Mucosa of gallbladder (tissue), 1 donor: ENCODE measurements at regions not wholly inside any gene's neighbourhood (a gene's known extent, or its start where the extent isn't known, plus 50 kb on each side); places are given as distances from the start of the nearest gene placed in this dataset.

ENCODE experiments used
- DNase-seq: peaks from one replicate; pipeline ENCODE4 v3.0.0-alpha.2; 2020; ENCODE audit warnings: low spot score
- donor health status: DM: no; HTN: no; CAD: no.

- no peak for DNase-seq
These were observed 907.5 kb downstream of the ZPLD1 start for GRCh38 chr3:103342205-103342731.

- DNase-seq, result no peak
These were observed 914.9 kb downstream of the ZPLD1 start for GRCh38 chr3:103349760-103350159.

GRCh38 chr3:103365467-103365866 lies 930.7 kb downstream of the ZPLD1 start:
- DNase-seq, result no peak

GRCh38 chr3:103367481-103367880 lies 932.7 kb downstream of the ZPLD1 start:
- no peak for DNase-seq

GRCh38 chr3:103371411-103371810 lies 936.6 kb downstream of the ZPLD1 start:
- DNase-seq, result no peak

- no peak for DNase-seq
These were observed 937.2 kb downstream of the ZPLD1 start for GRCh38 chr3:103372031-103372430.

GRCh38 chr3:103380391-103380790 lies 945.6 kb downstream of the ZPLD1 start:
- no peak for DNase-seq

GRCh38 chr3:103381296-103382079 lies 946.7 kb downstream of the ZPLD1 start:
- DNase-seq, result no peak

GRCh38 chr3:103385961-103386656 lies 951.3 kb downstream of the ZPLD1 start:
- no peak for DNase-seq

GRCh38 chr3:103388214-103388613 lies 953.4 kb downstream of the ZPLD1 start:
- DNase-seq, result no peak

- DNase-seq, result no peak
These were observed 954.5 kb downstream of the ZPLD1 start for GRCh38 chr3:103389356-103389755.

- DNase-seq, result no peak
These were observed 958.8 kb downstream of the ZPLD1 start for GRCh38 chr3:103393395-103394186.

- DNase-seq, result no peak
These were observed 968.4 kb downstream of the ZPLD1 start for GRCh38 chr3:103403191-103403590.

- DNase-seq, result no peak
These were observed 971.6 kb downstream of the ZPLD1 start for GRCh38 chr3:103406320-103406850.

GRCh38 chr3:103410231-103410630 lies 975.4 kb downstream of the ZPLD1 start:
- no peak for DNase-seq

- DNase-seq, result no peak
These were observed 986.6 kb downstream of the ZPLD1 start for GRCh38 chr3:103421460-103421859.

- DNase-seq, result no peak
These were observed 1003.1 kb downstream of the ZPLD1 start for GRCh38 chr3:103437883-103438282.

- no peak for DNase-seq
These were observed 1005.9 kb downstream of the ZPLD1 start for GRCh38 chr3:103440539-103441203.

GRCh38 chr3:103446953-103447629 lies 1012.3 kb downstream of the ZPLD1 start:
- DNase-seq, result no peak

GRCh38 chr3:103453152-103453551 lies 1018.3 kb downstream of the ZPLD1 start:
- DNase-seq, result no peak

GRCh38 chr3:103459815-103460214 lies 1025.0 kb downstream of the ZPLD1 start:
- DNase-seq, result no peak
